GM23338 (cell line): ENCODE measurements at regions not wholly inside any gene's neighbourhood (a gene's known extent, or its start where the extent isn't known, plus 50 kb on each side); places are given as distances from the start of the nearest gene placed in this dataset.

Experiments
- ATAC-seq: fragments of 200-7000 bp; cut with Tn5 transposase; 3 replicates; pipeline ENCODE4 v1.9.1; 2020
- DNase-seq: peaks from one replicate; pipeline ENCODE4 v3.0.0-alpha.2; 2015; ENCODE audit warnings: low spot score
- H2AFZ ChIP-seq: fragments of 200-600 bp; sonication (generic); 2 replicates; pipeline ENCODE4 v1.8.0; 2016; ENCODE audit warnings: antibody characterized with exemption, mild to moderate bottlenecking, moderate library complexity
- H3F3A ChIP-seq: fragments of 200-600 bp; sonication (generic); replicated peaks from 2 replicates; pipeline ENCODE4 v1.8.0; 2017; ENCODE audit warnings: antibody characterized with exemption, mixed run types, low read depth
- H3K27ac ChIP-seq: fragments of 200-600 bp; sonication (generic); 2 replicates; pipeline ENCODE4 v1.6.1; 2016; ENCODE audit warnings: low read depth
- H3K27me3 ChIP-seq: fragments of 200-600 bp; sonication (generic); 2 replicates; pipeline ENCODE4 v1.8.0; 2016; ENCODE audit warnings: mild to moderate bottlenecking, mixed run types, moderate library complexity; ENCODE audit not compliant: insufficient read depth
- H3K36me3 ChIP-seq: fragments of 200-600 bp; sonication (generic); 2 replicates; pipeline ENCODE4 v1.8.0; 2016; ENCODE audit warnings: mild to moderate bottlenecking; ENCODE audit not compliant: insufficient read depth
- H3K4me1 ChIP-seq: fragments of 200-600 bp; sonication (generic); 2 replicates; pipeline ENCODE4 v1.8.0; 2016; ENCODE audit warnings: mild to moderate bottlenecking, moderate library complexity; ENCODE audit not compliant: insufficient read depth
- H3K4me2 ChIP-seq: fragments of 200-600 bp; sonication (generic); 2 replicates; pipeline ENCODE4 v1.7.1; 2017; ENCODE audit warnings: mixed run types
- H3K4me3 ChIP-seq: fragments of 200-600 bp; sonication (generic); 2 replicates; pipeline ENCODE4 v1.6.1; 2016; ENCODE audit warnings: mixed run types
- H3K79me2 ChIP-seq: fragments of 200-600 bp; sonication (generic); replicated peaks from 2 replicates; pipeline ENCODE4 v1.8.0; 2017; ENCODE audit warnings: mild to moderate bottlenecking; ENCODE audit not compliant: insufficient read depth
- H3K9me2 ChIP-seq: fragments of 200-600 bp; sonication (generic); 2 replicates; pipeline ENCODE4 v1.8.0; 2017; ENCODE audit not compliant: insufficient read depth
- H4K20me1 ChIP-seq: fragments of 200-600 bp; sonication (generic); replicated peaks from 2 replicates; pipeline ENCODE4 v1.8.0; 2017; ENCODE audit warnings: mild to moderate bottlenecking; ENCODE audit not compliant: insufficient read depth
- H3K27ac Mint-ChIP-seq: 2 replicates; pipeline ENCODE4 v1.8.0; 2020; ENCODE audit warnings: inconsistent platforms, mild to moderate bottlenecking, moderate library complexity, mixed read lengths
- H3K27me3 Mint-ChIP-seq: 3 replicates; pipeline ENCODE4 v1.8.0; 2022; ENCODE audit warnings: low read depth, mild to moderate bottlenecking, moderate library complexity, mixed read lengths, inconsistent platforms; ENCODE audit not compliant: insufficient read depth, poor library complexity
- H3K36me3 Mint-ChIP-seq: 3 replicates; pipeline ENCODE4 v1.8.0; 2021; ENCODE audit warnings: low read depth, mild to moderate bottlenecking, inconsistent platforms, moderate library complexity, mixed read lengths
- H3K4me1 Mint-ChIP-seq: 3 replicates; pipeline ENCODE4 v1.8.0; 2020; ENCODE audit warnings: mild to moderate bottlenecking, inconsistent platforms, mixed read lengths
- H3K4me3 Mint-ChIP-seq: 3 replicates; pipeline ENCODE4 v1.8.0; 2021; ENCODE audit warnings: moderate library complexity, mild to moderate bottlenecking, inconsistent platforms, mixed read lengths
- H3K9me3 Mint-ChIP-seq: 3 replicates; pipeline ENCODE4 v1.8.0; 2020; ENCODE audit warnings: moderate library complexity, mild to moderate bottlenecking, inconsistent platforms, mixed read lengths
- CREB1 ChIP-seq: fragments of 250-450 bp; sonication (Bioruptor Pico); IDR thresholded peaks from 2 replicates; pipeline ENCODE4 v1.5.0; 2020; ENCODE audit warnings: low read depth, mild to moderate bottlenecking, moderate library complexity
- ETS1 ChIP-seq: IDR thresholded peaks from 2 replicates; pipeline ENCODE4 v1.6.1; 2016; ENCODE audit warnings: antibody characterized with exemption
- EZH2phosphoT487 ChIP-seq: fragments of 200-600 bp; sonication (generic); IDR thresholded peaks from one replicate; pipeline ENCODE4 v1.8.1; 2018; ENCODE audit warnings: antibody characterized with exemption; ENCODE audit not compliant: unreplicated experiment
- JUNB ChIP-seq: IDR thresholded peaks from one replicate; pipeline ENCODE4 v1.6.1; 2016; ENCODE audit warnings: antibody characterized with exemption; ENCODE audit not compliant: unreplicated experiment
- NANOG ChIP-seq: IDR thresholded peaks from 2 replicates; pipeline ENCODE4 v1.6.1; 2016; ENCODE audit warnings: antibody characterized with exemption, borderline replicate concordance
- POLR2AphosphoS5 ChIP-seq: IDR thresholded peaks from 2 replicates; pipeline ENCODE4 v1.6.1; 2016; ENCODE audit warnings: antibody characterized with exemption, low read depth
- STAT1 ChIP-seq: IDR thresholded peaks from one replicate; pipeline ENCODE4 v1.6.1; 2016; ENCODE audit warnings: antibody characterized with exemption; ENCODE audit not compliant: unreplicated experiment
- ZNF114 ChIP-seq: fragments of 250-450 bp; sonication (Bioruptor Pico); IDR thresholded peaks from 2 replicates; pipeline ENCODE4 v1.5.0; 2020; ENCODE audit warnings: mild to moderate bottlenecking, moderate library complexity
- ZNF331 ChIP-seq: fragments of 250-450 bp; sonication (Bioruptor Pico); IDR thresholded peaks from 2 replicates; pipeline ENCODE4 v1.5.0; 2020; ENCODE audit warnings: low read depth, mild to moderate bottlenecking, moderate library complexity
- TF ChIP-seq, protein P1 (sequence below): IDR thresholded peaks from one replicate; pipeline ENCODE4 v1.6.1; 2018; ENCODE audit warnings: antibody characterized with exemption; ENCODE audit not compliant: unreplicated experiment

GRCh38 chr18:4543711-4544110 is 88.6 kb upstream of the DLGAP1 start (continued):
- TF ChIP-seq CREB1: no peak
- no peak for TF ChIP-seq POLR2AphosphoS5
- TF ChIP-seq ETS1: no peak
- TF ChIP-seq STAT1: no peak
- no peak for TF ChIP-seq NANOG

DNA sequence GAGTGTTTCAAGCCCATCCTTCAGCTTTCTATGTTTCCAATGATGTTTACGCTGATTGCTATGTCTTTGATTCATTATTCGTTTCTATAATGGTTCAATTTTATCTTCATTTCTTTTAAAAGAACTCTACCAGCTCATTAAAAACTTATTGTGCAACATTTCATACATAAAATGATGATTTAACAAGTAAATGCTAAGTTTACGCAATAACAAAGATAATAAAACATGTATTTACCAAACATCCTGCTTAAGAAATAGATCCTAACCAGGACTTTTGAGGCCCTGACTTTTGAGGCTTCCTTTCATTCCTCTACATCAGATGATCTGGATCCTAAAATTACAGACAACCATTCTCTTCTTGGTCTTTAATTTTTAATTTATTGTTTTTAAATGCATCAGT is 86.5 kb upstream of the DLGAP1 start:
- Mint-ChIP-seq H3K9me3 (peaks cover 28% of the 10 kb centered on the region), H3K4me1 (no peaks in the 10 kb centered on the region), H3K4me3 (no peak overlapping the region), H3K27ac (no peak overlapping the region), H3K27me3 (no peaks in the 10 kb centered on the region), H3K36me3 (peaks cover 19% of the 10 kb centered on the region; the same call in 2 of the 3 replicates)
- DNase-seq (no peak), ATAC-seq (no peak)
- no peaks in the 10 kb centered on the region for H3K4me1 ChIP-seq
- no peaks in the 10 kb centered on the region for H3F3A ChIP-seq
- H3K9me2 ChIP-seq: no peaks in the 10 kb centered on the region
- peaks cover 4% of the 10 kb centered on the region; the same call in 1 of the 2 replicates for H3K36me3 ChIP-seq
- no peak overlapping the region for H3K4me2 ChIP-seq
- H3K27me3 ChIP-seq: no peaks in the 10 kb centered on the region
- TF ChIP-seq POLR2AphosphoS5 (no peak), STAT1 (no peak), JUNB (no peak), EZH2phosphoT487 (no peak), ZNF114 (no peak), ETS1 (no peak)
- TF ChIP-seq, protein P1, sequence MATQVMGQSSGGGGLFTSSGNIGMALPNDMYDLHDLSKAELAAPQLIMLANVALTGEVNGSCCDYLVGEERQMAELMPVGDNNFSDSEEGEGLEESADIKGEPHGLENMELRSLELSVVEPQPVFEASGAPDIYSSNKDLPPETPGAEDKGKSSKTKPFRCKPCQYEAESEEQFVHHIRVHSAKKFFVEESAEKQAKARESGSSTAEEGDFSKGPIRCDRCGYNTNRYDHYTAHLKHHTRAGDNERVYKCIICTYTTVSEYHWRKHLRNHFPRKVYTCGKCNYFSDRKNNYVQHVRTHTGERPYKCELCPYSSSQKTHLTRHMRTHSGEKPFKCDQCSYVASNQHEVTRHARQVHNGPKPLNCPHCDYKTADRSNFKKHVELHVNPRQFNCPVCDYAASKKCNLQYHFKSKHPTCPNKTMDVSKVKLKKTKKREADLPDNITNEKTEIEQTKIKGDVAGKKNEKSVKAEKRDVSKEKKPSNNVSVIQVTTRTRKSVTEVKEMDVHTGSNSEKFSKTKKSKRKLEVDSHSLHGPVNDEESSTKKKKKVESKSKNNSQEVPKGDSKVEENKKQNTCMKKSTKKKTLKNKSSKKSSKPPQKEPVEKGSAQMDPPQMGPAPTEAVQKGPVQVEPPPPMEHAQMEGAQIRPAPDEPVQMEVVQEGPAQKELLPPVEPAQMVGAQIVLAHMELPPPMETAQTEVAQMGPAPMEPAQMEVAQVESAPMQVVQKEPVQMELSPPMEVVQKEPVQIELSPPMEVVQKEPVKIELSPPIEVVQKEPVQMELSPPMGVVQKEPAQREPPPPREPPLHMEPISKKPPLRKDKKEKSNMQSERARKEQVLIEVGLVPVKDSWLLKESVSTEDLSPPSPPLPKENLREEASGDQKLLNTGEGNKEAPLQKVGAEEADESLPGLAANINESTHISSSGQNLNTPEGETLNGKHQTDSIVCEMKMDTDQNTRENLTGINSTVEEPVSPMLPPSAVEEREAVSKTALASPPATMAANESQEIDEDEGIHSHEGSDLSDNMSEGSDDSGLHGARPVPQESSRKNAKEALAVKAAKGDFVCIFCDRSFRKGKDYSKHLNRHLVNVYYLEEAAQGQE: no peak
- no peaks in the 10 kb centered on the region for H3K79me2 ChIP-seq
- no peak overlapping the region for H3K4me3 ChIP-seq
- H4K20me1 ChIP-seq: no peaks in the 10 kb centered on the region
- no peak overlapping the region for H2AFZ ChIP-seq
- no peak overlapping the region for H3K27ac ChIP-seq

DNA sequence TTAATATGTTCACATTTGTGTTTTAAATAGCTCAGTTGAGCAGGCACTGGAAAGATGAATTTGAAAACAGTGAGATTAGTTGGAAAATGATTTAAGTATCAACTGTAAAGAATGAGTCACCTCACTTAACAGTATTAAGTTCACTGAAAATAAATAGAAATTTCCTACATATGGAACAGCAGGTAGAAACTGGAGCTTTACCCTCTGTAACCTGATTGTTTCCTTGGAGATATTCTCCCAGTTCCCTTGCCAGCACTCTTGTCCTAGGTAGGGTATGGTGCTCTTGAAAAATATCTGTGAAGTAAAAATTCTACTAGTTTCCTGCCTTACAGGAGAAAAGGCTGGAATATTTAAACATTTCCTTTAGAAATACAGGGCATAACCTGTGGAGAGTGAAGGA is 81.3 kb upstream of the DLGAP1 start:
- ATAC-seq (no peak), DNase-seq (no peak)
- Histone ChIP-seq H3K4me3 (no peak overlapping the region), H3K36me3 (peaks cover 14% of the 10 kb centered on the region; the same call in 1 of the 2 replicates), H3K27me3 (no peaks in the 10 kb centered on the region), H3F3A (no peaks in the 10 kb centered on the region), H2AFZ (no peak overlapping the region), H4K20me1 (no peaks in the 10 kb centered on the region), H3K79me2 (no peaks in the 10 kb centered on the region), H3K4me1 (no peaks in the 10 kb centered on the region), H3K9me2 (no peaks in the 10 kb centered on the region), H3K4me2 (no peak overlapping the region), H3K27ac (no peak overlapping the region)
- no peaks in the 10 kb centered on the region for H3K27me3 Mint-ChIP-seq
- no peaks in the 10 kb centered on the region for H3K4me1 Mint-ChIP-seq
- peaks cover 50% of the 10 kb centered on the region for H3K36me3 Mint-ChIP-seq
- peaks cover 66% of the 10 kb centered on the region for H3K9me3 Mint-ChIP-seq
- no peak overlapping the region for H3K27ac Mint-ChIP-seq
- no peak overlapping the region for H3K4me3 Mint-ChIP-seq
- TF ChIP-seq NANOG (no peak), ZNF331 (CRISPR knock-in tag) (no peak), ZNF114 (no peak), STAT1 (no peak), ETS1 (no peak), POLR2AphosphoS5 (no peak)
- TF ChIP-seq, protein P1: no peak
